H1 (cell line): ENCODE measurements at regions not wholly inside any gene's neighbourhood (a gene's known extent, or its start where the extent isn't known, plus 50 kb on each side); places are given as distances from the start of the nearest gene placed in this dataset.

Source experiments
- CTCF ChIA-PET: fragments of 300-600 bp; sonication (Branson Sonifier 250); formaldehyde crosslinking; loops from one replicate; lab custom pipeline; 2021; ENCODE audit not compliant: partially characterized antibody; lab: Charles Lee
- POLR2A ChIA-PET: fragments of 300-600 bp; sonication (Branson Sonifier 250); formaldehyde crosslinking; loops from one replicate; lab custom pipeline; 2021; ENCODE audit warnings: inconsistent platforms; ENCODE audit not compliant: partially characterized antibody; lab: Charles Lee
- DNase-seq, 2 experiments: peaks; one replicate each; pipeline versions ENCODE4 v3.0.0 to v3.0.0-alpha.2; 2010 to 2022; ENCODE audit warnings: low spot score in 2 of 2, low read depth in 1 of 2, mixed read lengths in 1 of 2
- FAIRE-seq: peaks from 2 replicates; lab custom pipeline; 2011; peaks lifted over from hg19 to GRCh38; lab: Jason Lieb, UNC
- H2AFZ ChIP-seq: 2 replicates; pipeline ENCODE4 v1.8.1; 2012; ENCODE audit warnings: low read length, inconsistent platforms
- H2AK5ac ChIP-seq: 2 replicates; pipeline ENCODE4 v1.6.1; 2013; ENCODE audit warnings: low read depth, low read length
- H2BK120ac ChIP-seq: replicated peaks from 2 replicates; pipeline ENCODE3; 2013; ENCODE audit warnings: low read depth, low read length, inconsistent platforms
- H2BK12ac ChIP-seq: 2 replicates; pipeline ENCODE4 v1.6.1; 2013; ENCODE audit warnings: low read depth, low read length
- H2BK15ac ChIP-seq: 2 replicates; pipeline ENCODE4 v1.6.1; 2013; ENCODE audit warnings: low read length
- H2BK20ac ChIP-seq: 2 replicates; pipeline ENCODE4 v1.6.1; 2013; ENCODE audit warnings: low read length
- H2BK5ac ChIP-seq: 2 replicates; pipeline ENCODE4 v1.6.1; 2013; ENCODE audit warnings: low read depth, low read length
- H3K14ac ChIP-seq: 2 replicates; pipeline ENCODE4 v1.6.1; 2013; ENCODE audit warnings: inconsistent platforms; ENCODE audit not compliant: insufficient read length
- H3K18ac ChIP-seq: 2 replicates; pipeline ENCODE4 v1.6.1; 2013; ENCODE audit warnings: low read length; ENCODE audit errors: extremely low read depth
- H3K23ac ChIP-seq: 2 replicates; pipeline ENCODE4 v1.6.1; 2013; ENCODE audit warnings: inconsistent platforms; ENCODE audit not compliant: insufficient read length
- H3K23me2 ChIP-seq: 2 replicates; pipeline ENCODE4 v1.6.1; 2013; ENCODE audit warnings: low read depth, low read length
- H3K27ac ChIP-seq: 2 replicates; pipeline ENCODE4 v1.6.1; 2011; ENCODE audit warnings: low read depth, low read length, inconsistent platforms
- H3K27me3 ChIP-seq, 4 experiments: replicated peaks in 1 of 4; 1 replicate in 1 of 4; 2 replicates in 3 of 4; pipeline versions ENCODE4 v1.6.1 to v1.8.1; 2011 to 2013; ENCODE audit warnings: low read length in 3 of 4, mild to moderate bottlenecking in 3 of 4, inconsistent platforms in 2 of 4, mixed read lengths in 2 of 4, moderate library complexity in 1 of 4; ENCODE audit not compliant: control insufficient read depth in 3 of 4, insufficient read depth in 3 of 4; ENCODE audit errors: extremely low read depth in 1 of 4
- H3K36me3 ChIP-seq, 4 experiments: 2 replicates each; pipeline versions ENCODE4 v1.6.1 to v1.8.1; 2011 to 2013; ENCODE audit warnings: mild to moderate bottlenecking in 4 of 4, low read length in 3 of 4, moderate library complexity in 2 of 4, control low read depth in 1 of 4, inconsistent platforms in 1 of 4; ENCODE audit not compliant: insufficient read depth in 4 of 4, control insufficient read depth in 2 of 4
- H3K4ac ChIP-seq: replicated peaks from 2 replicates; pipeline ENCODE3; 2013; ENCODE audit warnings: low read length, low read depth, mixed read lengths, inconsistent platforms; ENCODE audit not compliant: insufficient read length
- H3K4me1 ChIP-seq, 4 experiments: replicated peaks in 1 of 4; 1 replicate in 1 of 4; 2 replicates in 3 of 4; pipeline versions ENCODE4 v1.6.1 to v1.8.1; 2011 to 2013; ENCODE audit warnings: low read length in 3 of 4, inconsistent platforms in 2 of 4, mixed read lengths in 1 of 4; ENCODE audit not compliant: insufficient read depth in 4 of 4, control insufficient read depth in 3 of 4
- H3K4me2 ChIP-seq, 2 experiments: 2 replicates each; pipeline versions ENCODE4 v1.6.1 to v1.8.1; 2011 to 2013; ENCODE audit warnings: low read depth in 2 of 2, low read length in 2 of 2, control low read depth in 1 of 2, inconsistent platforms in 1 of 2, mild to moderate bottlenecking in 1 of 2; ENCODE audit not compliant: insufficient read depth in 1 of 2
- H3K4me3 ChIP-seq, 4 experiments: fragments of 200-600, 300-600 bp in 1 of 4; sonication (generic), shearing (Covaris generic), sonication (Bioruptor Twin) in 1 of 4; 2 replicates each; pipeline versions ENCODE4 v1.5.1 to v1.8.1; 2011 to 2016; ENCODE audit warnings: low read length in 4 of 4, low read depth in 3 of 4, control low read depth in 2 of 4, inconsistent platforms in 2 of 4, mild to moderate bottlenecking in 2 of 4, mixed read lengths in 1 of 4, moderate library complexity in 1 of 4; ENCODE audit not compliant: insufficient read depth in 2 of 4; ENCODE audit errors: extremely low read depth in 1 of 4
- H3K56ac ChIP-seq: replicated peaks from 2 replicates; pipeline ENCODE3; 2013; ENCODE audit warnings: low read depth, mild to moderate bottlenecking, mixed read lengths, low read length, inconsistent platforms; ENCODE audit not compliant: insufficient read length
- H3K79me1 ChIP-seq: 2 replicates; pipeline ENCODE4 v1.6.1; 2013; ENCODE audit warnings: low read depth, low read length, control low read depth
- H3K79me2 ChIP-seq, 2 experiments: 2 replicates each; pipeline versions ENCODE4 v1.6.1 to v1.8.1; 2012 to 2013; ENCODE audit warnings: low read length in 2 of 2, mild to moderate bottlenecking in 2 of 2, inconsistent platforms in 1 of 2; ENCODE audit not compliant: insufficient read depth in 2 of 2, control insufficient read depth in 1 of 2
- H3K9ac ChIP-seq, 4 experiments: replicated peaks in 1 of 4; 1 replicate in 1 of 4; 2 replicates in 3 of 4; pipeline versions ENCODE4 v1.6.1 to v1.8.1; 2011 to 2013; ENCODE audit warnings: low read depth in 3 of 4, low read length in 3 of 4, control low read depth in 2 of 4, mild to moderate bottlenecking in 2 of 4, moderate library complexity in 2 of 4, inconsistent platforms in 1 of 4; ENCODE audit errors: extremely low read depth in 1 of 4
- H3K9me3 ChIP-seq, 2 experiments: 2 replicates each; pipeline versions ENCODE4 v1.6.1 to v1.8.1; 2012 to 2013; ENCODE audit warnings: mild to moderate bottlenecking in 2 of 2, moderate library complexity in 2 of 2, control low read depth in 1 of 2, inconsistent platforms in 1 of 2, low read depth in 1 of 2, low read length in 1 of 2, mixed read lengths in 1 of 2; ENCODE audit not compliant: insufficient read depth in 2 of 2
- H4K20me1 ChIP-seq, 2 experiments: replicated peaks in 1 of 2; 2 replicates each; pipeline versions ENCODE3 to v1.8.1; 2011 to 2013; ENCODE audit warnings: inconsistent platforms in 2 of 2, low read length in 2 of 2, mild to moderate bottlenecking in 1 of 2; ENCODE audit not compliant: insufficient read depth in 2 of 2, control insufficient read depth in 1 of 2
- H4K5ac ChIP-seq: 2 replicates; pipeline ENCODE4 v1.6.1; 2013; ENCODE audit warnings: low read length, low read depth, mixed read lengths, inconsistent platforms; ENCODE audit not compliant: insufficient read length
- H4K8ac ChIP-seq: 2 replicates; pipeline ENCODE4 v1.8.0; 2013; ENCODE audit warnings: mild to moderate bottlenecking, moderate library complexity, low read length, inconsistent platforms; ENCODE audit not compliant: insufficient read depth; ENCODE audit errors: extremely low read depth
- H4K91ac ChIP-seq: replicated peaks from 2 replicates; pipeline ENCODE3; 2013; ENCODE audit warnings: low read length, mixed read lengths, inconsistent platforms; ENCODE audit not compliant: insufficient read length
- BACH1 ChIP-seq: IDR thresholded peaks from 2 replicates; pipeline ENCODE4 v1.6.1; 2012; ENCODE audit warnings: low read length, improper control_type of control experiment
- BRCA1 ChIP-seq: IDR thresholded peaks from 2 replicates; pipeline ENCODE4 v1.6.1; 2012; ENCODE audit warnings: low read depth, low read length, improper control_type of control experiment
- CBX8 ChIP-seq: fragments of 300-800, 300-1000 bp; sonication (generic); IDR thresholded peaks from 2 replicates; pipeline ENCODE4 v1.7.1; 2016; ENCODE audit warnings: low read depth, low read length, borderline replicate concordance
- CEBPB ChIP-seq: IDR thresholded peaks from 2 replicates; pipeline ENCODE4 v1.6.1; 2012; ENCODE audit warnings: low read depth, low read length
- CREB1 ChIP-seq: IDR thresholded peaks from 2 replicates; pipeline ENCODE4 v1.6.1; 2012; ENCODE audit warnings: inconsistent platforms
- CTBP2 ChIP-seq: IDR thresholded peaks from 2 replicates; pipeline ENCODE4 v1.7.0; 2011; ENCODE audit warnings: borderline replicate concordance, mild to moderate bottlenecking, moderate library complexity, mixed read lengths, low read length; ENCODE audit not compliant: insufficient read depth, insufficient read length
- GTF2F1 ChIP-seq: IDR thresholded peaks from 2 replicates; pipeline ENCODE4 v1.6.1; 2012; ENCODE audit warnings: low read depth, low read length, improper control_type of control experiment, borderline replicate concordance
- POLR2AphosphoS5 ChIP-seq: IDR thresholded peaks from 2 replicates; pipeline ENCODE4 v1.6.1; 2011; ENCODE audit warnings: low read depth, low read length
- RBBP5 ChIP-seq: IDR thresholded peaks from 2 replicates; pipeline ENCODE4 v1.7.1; 2012; ENCODE audit warnings: low read depth, mild to moderate bottlenecking, inconsistent platforms, low read length, moderate library complexity, borderline replicate concordance
- SP1 ChIP-seq: IDR thresholded peaks from 2 replicates; pipeline ENCODE4 v1.6.1; 2011; ENCODE audit warnings: low read depth, low read length
- WGBS, 2 experiments: shearing (Covaris generic) in 1 of 2; methylation state at CpG; one replicate each; pipeline versions ENCODE4 v1.1.6 to v1.1.7; 2013 to 2015; ENCODE audit warnings: low lambda C conversion rate in 2 of 2, mixed read lengths in 2 of 2, inconsistent platforms in 1 of 2, low coverage in 1 of 2, missing lambda C conversion rate in 1 of 2; ENCODE audit not compliant: insufficient replicate concordance in 2 of 2, insufficient coverage in 1 of 2, insufficient read length in 1 of 2; ENCODE audit errors: extremely low coverage in 1 of 2, missing lambda C conversion rate in 1 of 2; 5-methylcytosine and 5-hydroxymethylcytosine counted together
- TF ChIP-seq, protein P1 (sequence below): IDR thresholded peaks from 2 replicates; pipeline ENCODE4 v1.6.1; 2012; ENCODE audit warnings: low read length, inconsistent platforms

GRCh38 chr10:47091421-47091820 is 180.2 kb downstream of the PTPN20 start:
- H3K14ac ChIP-seq = no peak overlapping the region
- no peak overlapping the region for H2BK120ac ChIP-seq
- H3K27me3 ChIP-seq = peaks cover 0 to 1% (median 0%) of the 10 kb centered on the region in 4 experiments; a peak in 1 of 7 replicates
- TF ChIP-seq BACH1 = no peak
- TF ChIP-seq BRCA1 = no peak
- no peak for TF ChIP-seq GTF2F1
- TF ChIP-seq CTBP2 = no peak
- TF ChIP-seq, protein P1, sequence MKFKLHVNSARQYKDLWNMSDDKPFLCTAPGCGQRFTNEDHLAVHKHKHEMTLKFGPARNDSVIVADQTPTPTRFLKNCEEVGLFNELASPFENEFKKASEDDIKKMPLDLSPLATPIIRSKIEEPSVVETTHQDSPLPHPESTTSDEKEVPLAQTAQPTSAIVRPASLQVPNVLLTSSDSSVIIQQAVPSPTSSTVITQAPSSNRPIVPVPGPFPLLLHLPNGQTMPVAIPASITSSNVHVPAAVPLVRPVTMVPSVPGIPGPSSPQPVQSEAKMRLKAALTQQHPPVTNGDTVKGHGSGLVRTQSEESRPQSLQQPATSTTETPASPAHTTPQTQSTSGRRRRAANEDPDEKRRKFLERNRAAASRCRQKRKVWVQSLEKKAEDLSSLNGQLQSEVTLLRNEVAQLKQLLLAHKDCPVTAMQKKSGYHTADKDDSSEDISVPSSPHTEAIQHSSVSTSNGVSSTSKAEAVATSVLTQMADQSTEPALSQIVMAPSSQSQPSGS = no peak
- no peak for TF ChIP-seq SP1
- TF ChIP-seq CEBPB = no peak
- no peak for TF ChIP-seq POLR2AphosphoS5
- TF ChIP-seq CBX8 = no peak
- no peak for TF ChIP-seq RBBP5
- no peak for TF ChIP-seq CREB1
- no peak overlapping the region for H3K18ac ChIP-seq
- H3K4me3 ChIP-seq = no peak overlapping the region
- no peak overlapping the region for H3K4ac ChIP-seq
- POLR2A ChIA-PET = no interaction called here
- no peaks in the 10 kb centered on the region for H3K23me2 ChIP-seq
- H3K4me1 ChIP-seq = no peaks in the 10 kb centered on the region; a peak in 1 of 7 replicates
- H2AFZ ChIP-seq = no peak overlapping the region
- no peak overlapping the region for H2AK5ac ChIP-seq
- 70% methylated on average over 2 of the region's 2 CpGs; no CpG with 5 or more reads in 1 of the 2 experiments for WGBS, 2 experiments
- H2BK5ac ChIP-seq = no peak overlapping the region
- no peaks in the 10 kb centered on the region; a peak in 1 of 4 replicates for H3K9me3 ChIP-seq
- H3K79me1 ChIP-seq = no peaks in the 10 kb centered on the region
- H3K23ac ChIP-seq = no peak overlapping the region
- DNase-seq = no peak
- CTCF ChIA-PET = no interaction called here
- no peak overlapping the region for H3K56ac ChIP-seq
- H3K79me2 ChIP-seq = no peaks in the 10 kb centered on the region
- no peak overlapping the region for H2BK12ac ChIP-seq
- no peak overlapping the region for H4K91ac ChIP-seq
- no peak overlapping the region for H3K4me2 ChIP-seq
- no peak overlapping the region for H3K9ac ChIP-seq
- no peak overlapping the region for H4K8ac ChIP-seq
- no peak overlapping the region for H2BK20ac ChIP-seq
- FAIRE-seq = no peak
- no peak overlapping the region for H4K5ac ChIP-seq
- H2BK15ac ChIP-seq = no peak overlapping the region
- H4K20me1 ChIP-seq = no peaks in the 10 kb centered on the region
- H3K36me3 ChIP-seq = no peaks in the 10 kb centered on the region
- no peak overlapping the region for H3K27ac ChIP-seq
